SW480 (cell line): ENCODE measurements at regions not wholly inside any gene's neighbourhood (a gene's known extent, or its start where the extent isn't known, plus 50 kb on each side); places are given as distances from the start of the nearest gene placed in this dataset.
"Not testable (repeated sequence)": the region's sequence is repeated elsewhere in the genome, so short reads cannot be mapped to it uniquely, and the experiment has no call there.

Experiments
- DNase-seq: peaks from one replicate; pipeline ENCODE4 v3.0.0-alpha.2; 2016; ENCODE audit warnings: low spot score

DNA sequence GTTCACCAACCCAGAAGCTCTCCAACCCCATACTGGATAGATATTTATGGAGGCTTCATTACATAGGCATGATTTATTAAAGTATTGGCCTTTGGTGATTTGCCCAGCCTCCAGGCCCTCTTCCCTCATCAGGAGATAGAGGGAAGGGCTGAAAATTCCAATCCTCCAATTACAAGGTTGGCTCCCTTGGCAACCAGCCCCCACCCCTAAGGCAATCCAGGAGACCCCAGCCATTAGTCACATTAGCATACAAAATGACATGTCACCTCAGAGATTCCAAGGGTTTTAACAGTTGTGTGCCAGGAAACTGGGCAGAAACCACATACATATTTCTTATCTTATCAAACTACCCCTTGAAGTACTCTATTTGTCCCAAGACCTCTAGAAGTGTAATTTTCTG lies 210.0 kb downstream of the HINT1 start:
- no peak for DNase-seq

DNA sequence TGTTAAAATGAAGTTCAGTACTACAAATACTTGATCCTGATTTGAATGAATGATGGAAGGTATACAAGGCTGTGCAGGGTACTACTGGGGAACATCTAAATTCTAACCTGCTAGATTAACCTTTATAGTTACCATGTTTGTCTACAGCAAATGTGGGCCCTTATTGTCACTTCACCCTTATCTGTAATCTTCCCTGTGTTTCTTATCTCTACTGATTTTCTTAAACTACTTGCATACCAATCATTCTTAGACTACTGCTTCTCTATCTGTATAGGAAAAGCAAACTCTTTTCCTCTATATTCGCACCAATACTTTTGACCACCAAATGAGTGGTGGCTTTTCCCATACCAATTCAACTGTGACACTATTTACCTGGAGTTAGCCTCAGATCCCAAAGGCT lies 210.7 kb downstream of the HINT1 start:
- no peak for DNase-seq

DNA sequence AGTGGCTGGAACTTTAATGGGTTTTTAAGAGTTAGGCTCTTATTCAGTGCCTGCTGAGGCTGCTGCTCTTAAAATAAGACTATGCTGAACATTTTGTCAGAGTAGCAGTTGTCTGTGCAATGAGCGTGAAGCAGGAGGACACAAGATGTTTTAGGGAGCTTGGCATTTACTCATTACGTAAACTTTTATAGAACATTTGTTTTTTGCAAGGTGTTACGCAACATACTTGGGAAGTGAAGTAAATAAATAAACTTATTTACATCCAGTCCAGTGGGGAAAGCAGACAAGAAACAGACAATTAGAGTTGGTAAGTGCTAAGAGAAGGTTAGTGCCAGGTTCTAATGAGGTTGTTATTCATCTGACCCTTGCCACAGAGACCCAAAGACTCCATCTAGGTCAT lies 226.0 kb downstream of the HINT1 start:
- no peak for DNase-seq

GRCh38 chr5:130937046-130937445 lies 228.0 kb downstream of the HINT1 start:
- DNase-seq: no peak

GRCh38 chr5:130923543-130924124 lies 241.4 kb downstream of the HINT1 start:
- no peak for DNase-seq

GRCh38 chr5:130912088-130912487 lies 253.0 kb downstream of the HINT1 start:
- peak; percentile 38 for DNase-seq

DNA sequence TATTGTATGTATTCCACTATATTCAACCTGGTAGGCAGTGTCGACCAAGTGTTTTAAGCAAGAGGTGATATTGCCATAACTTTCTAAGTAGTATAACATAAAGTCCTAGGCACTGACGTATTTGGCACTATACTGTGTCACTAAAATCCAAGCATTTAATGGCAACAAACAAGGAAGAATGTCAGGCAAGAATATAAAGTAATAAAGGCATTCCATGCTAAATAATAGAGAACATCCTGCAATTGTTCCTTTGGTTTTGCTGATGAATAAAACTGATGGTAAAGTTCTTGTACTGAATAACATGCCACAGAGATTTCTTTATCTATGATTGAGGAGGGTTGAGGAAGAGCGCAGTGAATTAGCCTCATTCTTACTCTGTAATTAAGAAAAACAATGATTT lies 256.9 kb downstream of the HINT1 start:
- DNase-seq: no peak

DNA sequence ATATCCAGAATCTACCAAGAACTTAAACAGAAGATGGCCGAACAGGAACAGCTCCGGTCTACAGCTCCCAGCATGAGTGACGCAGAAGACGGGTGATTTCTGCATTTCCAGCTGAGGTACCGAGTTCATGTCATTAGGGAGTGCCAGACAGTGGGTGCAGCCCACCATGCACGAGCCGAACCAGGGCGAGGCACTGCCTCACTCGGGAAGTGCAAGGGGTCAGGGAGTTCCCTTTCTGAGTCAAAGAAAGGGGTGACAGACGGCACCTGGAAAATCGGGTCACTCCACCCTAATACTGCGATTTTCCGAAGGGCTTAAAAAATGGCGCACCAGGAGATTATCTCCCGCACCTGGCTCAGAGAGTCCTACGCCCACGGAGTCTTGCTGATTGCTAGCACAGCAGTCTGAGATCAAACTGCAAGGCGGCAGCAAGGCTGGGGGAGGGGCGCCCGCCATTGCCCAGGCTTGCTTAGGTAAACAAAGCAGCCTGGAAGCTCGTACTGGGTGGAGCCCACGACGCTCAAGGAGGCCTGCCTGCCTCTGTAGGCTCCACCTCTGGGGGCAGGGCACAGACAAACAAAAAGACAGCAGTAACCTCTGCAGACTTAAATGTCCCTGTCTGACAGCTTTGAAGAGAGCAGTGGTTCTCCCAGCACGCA lies 267.4 kb downstream of the HINT1 start:
- DNase-seq: peak; percentile 64

- not testable (repeated sequence) for DNase-seq
Observed at GRCh38 chr5:130897181-130897536, 267.9 kb downstream of the HINT1 start.

- no peak for DNase-seq
Observed at GRCh38 chr5:130896636-130897035, 268.4 kb downstream of the HINT1 start.

DNA sequence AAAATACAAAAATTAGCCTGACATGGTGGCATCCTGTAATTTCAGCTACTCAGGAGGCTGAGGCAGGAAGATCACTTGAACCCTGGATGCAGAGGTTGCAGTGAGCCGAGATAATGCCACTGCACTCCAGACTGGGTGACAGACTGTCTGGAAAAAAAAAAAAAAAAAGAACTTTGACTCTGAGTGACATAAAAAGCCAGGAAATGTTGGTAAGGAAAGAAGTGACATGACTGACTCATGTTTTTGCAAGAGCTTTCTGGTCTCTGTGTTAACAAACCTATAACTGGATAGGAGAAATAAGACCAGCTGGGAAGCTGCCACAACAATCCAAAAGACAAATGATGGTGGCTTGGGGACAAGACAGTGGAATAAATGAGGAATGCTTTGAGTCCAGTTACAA lies 272.1 kb downstream of the HINT1 start:
- DNase-seq: no peak

- no peak for DNase-seq
Observed at GRCh38 chr5:130890610-130891009, 274.4 kb downstream of the HINT1 start.

DNA sequence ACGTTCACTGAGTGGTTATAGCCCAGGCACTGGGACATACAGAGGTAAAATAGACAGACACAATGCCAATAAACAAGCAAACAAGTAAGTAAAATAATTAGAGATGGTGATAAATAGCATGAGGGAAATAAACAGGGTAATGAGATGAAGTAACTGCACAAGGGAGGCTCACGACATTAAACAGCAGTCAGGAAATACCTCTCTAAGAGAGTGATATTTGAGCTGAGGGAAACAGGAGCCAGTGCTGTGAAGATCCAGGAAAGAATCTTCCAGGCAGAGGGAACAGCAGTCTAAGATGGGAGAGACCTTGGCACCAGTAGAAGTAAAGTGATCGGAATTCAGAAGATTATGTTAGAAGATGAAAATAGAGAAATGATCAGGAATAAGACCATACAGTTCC lies 279.4 kb downstream of the HINT1 start:
- no peak for DNase-seq

DNA sequence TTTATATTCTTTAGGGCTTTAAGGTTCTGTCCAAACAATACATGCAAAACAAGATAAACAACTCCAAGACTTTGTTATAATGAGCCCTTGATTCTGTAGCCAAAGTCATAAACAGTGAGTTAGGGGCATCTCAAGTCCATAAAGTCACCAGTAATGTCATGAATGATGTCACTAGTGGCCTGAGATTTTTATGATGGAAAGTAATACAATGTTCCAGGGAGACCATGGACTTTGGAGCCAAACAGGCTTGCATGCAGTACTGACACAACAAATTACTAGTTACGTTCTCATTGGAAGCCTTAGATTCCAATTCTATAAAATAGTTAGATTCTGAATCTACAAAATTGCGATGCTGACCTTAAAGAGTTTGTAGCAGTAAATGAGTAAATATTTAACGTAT lies 280.0 kb downstream of the HINT1 start:
- DNase-seq: no peak

DNA sequence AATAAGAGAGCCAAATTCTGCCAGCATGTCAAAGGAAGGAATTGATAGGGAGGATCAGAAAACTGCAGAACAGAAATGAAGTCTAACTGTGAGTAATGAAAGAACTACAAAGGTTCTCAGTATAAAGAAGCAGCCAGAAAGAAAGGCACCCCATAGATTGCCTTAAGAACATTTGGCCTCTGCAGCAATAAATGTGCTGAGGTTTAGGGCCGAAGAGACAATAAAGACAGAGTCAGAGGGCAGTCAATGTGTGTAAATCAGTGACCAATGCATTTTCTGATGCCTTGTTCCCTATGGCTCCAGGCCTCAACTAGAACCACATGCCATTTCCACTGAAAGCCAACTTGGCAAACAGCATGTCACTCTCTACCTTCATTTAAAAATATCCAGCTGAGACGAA lies 281.0 kb downstream of the HINT1 start:
- DNase-seq: no peak

DNA sequence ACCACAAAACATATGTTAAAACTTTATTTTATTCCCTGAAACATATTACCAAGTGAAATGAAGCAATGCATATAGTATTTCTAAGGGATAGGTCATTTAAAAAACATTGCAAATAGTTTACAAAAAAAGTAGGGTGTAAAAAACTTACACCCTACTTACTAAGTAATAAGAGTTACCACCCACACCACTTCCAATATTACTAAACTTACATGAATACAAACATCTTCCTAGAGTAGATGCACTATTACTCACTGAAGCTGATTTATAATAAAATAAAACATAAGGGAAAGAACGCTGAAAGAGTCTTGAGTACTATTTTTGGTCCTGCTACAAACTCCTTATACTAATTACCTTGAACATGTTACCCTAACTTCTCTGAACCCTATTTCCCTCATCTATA lies 289.4 kb downstream of the HINT1 start:
- DNase-seq: no peak

- no peak for DNase-seq
Observed at GRCh38 chr5:130874861-130875417, 290.1 kb downstream of the HINT1 start.

GRCh38 chr5:130871346-130872086 lies 293.5 kb downstream of the HINT1 start:
- peak; percentile 30 for DNase-seq

GRCh38 chr5:130870691-130871090 lies 294.4 kb downstream of the HINT1 start:
- DNase-seq: no peak

DNA sequence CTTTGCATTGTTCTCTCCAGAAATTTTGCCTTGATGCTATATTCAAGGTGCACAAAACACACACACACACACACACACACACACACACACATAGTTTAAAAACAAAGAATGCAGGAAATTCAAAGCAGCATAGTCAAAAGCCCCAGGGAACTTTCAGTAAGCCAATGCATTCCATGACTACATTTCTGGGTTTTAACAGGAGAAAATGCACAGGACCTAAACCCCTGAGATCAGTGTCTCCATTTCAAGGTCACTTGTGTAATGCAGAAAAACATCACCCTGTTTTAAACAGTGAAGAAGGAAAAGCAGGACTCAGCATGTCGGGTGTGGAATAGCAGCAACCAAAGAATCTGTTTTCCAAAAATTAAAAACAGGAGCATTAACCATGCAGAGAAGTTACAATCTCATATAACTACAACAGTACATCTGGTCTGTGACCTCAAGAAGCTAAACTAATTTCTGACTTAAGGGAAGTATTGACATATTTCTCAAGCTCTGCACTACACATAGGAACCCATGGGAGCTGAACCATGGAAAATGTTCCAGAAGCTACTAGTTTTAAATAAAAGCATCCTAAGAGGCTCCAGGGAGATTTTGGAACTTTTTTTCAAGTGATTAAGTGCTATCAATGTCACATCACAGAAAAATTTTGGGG lies 296.7 kb downstream of the HINT1 start:
- no peak for DNase-seq

DNA sequence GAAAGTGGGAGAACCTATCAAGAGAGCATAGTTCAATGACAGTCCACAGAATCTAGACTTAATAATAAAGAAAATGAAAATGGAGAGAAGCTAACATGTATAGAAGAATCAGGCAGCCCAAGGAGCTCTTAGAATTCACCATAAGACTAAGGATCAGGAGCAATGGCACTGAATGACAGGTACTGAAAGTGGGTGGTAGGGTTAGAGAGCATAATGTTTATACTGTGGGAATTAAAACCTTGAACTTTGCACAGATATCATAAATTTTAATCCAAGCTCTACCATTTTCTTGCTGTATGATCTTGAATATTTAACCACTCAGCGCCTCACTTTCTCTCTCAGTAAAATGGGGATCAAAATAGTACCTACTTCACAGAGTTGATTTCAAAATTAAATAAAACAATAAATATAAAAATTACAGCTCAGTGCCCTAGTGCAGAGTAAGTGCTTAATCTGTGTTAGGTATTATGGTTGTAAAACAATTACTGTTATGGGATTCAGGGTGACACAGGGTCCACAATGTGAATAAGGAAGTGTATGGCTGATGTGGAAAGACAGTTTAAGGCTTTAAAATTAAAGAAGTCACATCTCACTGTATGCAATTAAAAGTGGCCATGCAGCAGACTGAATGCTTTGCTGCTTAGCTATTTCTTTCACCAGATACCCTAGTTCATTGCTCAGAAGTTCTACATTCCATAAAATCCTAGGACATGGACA lies 319.8 kb downstream of the HINT1 start:
- no peak for DNase-seq
